GM21390 (cell line): ENCODE measurements at regions not wholly inside any gene's neighbourhood (a gene's known extent, or its start where the extent isn't known, plus 50 kb on each side); places are given as distances from the start of the nearest gene placed in this dataset.
"Not testable (repeated sequence)": the region's sequence is repeated elsewhere in the genome, so short reads cannot be mapped to it uniquely, and the experiment has no call there.

Source experiments
- ATAC-seq: cut with Tn5 transposase; IDR thresholded peaks from one replicate; pipeline ENCODE4 v1.9.1; 2021; ENCODE audit not compliant: unreplicated experiment

DNA sequence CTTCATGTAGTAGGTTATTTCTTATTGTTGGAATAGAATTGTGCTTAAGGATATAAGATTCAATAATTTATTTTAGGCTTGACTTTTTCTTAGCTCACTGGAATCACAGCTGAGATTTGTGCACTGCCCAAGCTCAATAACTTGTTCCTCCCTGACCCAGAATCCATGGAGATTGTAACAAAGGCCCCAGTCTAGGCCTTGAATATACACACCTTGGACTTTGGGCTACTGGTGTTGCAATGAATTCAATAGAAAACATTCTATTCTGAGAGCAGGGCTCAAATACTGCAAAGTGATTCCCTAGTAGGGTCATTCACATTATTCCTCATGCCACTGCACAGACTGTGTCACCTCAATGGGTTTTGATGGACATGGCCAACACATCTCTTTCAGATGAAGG, 352.4 kb downstream of the GALC start:
- ATAC-seq, result no peak

DNA sequence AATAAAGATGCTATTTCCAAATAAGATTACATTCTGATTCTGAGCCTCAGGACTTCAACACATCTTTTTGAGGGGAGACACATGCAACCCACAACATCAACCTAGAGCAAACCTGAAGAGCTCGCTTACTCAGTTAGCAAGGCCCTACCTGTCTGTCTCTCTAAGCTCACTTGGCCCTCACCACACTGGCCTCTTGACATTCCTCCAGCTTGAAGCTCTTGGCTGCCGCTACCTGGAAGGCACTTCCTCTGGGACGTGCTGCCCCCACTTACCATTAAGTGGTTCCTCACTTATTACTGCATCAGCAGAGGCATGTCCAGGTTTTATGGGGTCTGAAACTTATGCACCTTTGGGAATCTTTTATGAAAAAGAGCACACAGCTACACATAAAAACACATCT, 354.8 kb downstream of the GALC start:
- ATAC-seq, result no peak

DNA sequence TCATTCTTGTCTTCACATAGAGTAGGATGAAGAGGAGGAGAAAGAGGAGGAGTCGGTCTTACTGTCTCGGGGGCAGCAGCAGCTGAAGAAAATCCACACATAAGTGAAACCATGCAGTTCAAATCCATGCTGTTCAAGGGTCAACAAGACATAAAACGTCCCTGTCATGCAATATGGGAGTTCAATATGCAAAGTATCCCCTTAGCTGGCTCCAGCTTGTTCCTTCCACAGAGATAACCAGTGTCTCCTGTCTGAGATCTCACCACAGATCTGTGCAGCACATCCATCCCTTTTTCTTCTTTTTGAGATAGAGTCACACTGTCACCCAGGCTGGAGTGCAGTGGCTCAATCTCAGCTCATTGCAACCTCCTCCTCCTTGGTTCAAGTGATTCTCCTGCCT, 357.5 kb downstream of the GALC start:
- ATAC-seq, result no peak

DNA sequence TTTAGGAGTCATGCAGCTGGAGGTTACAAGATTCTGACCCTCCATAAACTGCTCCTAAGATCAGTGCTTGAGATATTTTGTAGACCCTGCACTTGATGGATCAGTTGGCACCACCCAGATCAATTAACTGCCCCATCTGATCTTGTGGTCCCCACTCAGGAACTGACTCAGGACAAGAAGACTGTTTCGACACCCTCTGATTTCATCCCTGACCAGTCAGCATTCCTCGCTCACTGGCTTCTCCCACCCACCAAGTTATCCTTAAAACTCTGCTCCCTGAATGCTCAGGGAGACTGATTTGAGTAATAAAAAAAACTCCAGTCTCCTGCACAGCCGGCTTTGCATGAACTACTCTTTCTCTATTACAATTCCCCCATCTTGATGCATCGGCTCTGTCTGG, 360.2 kb downstream of the GALC start:
- ATAC-seq, result no peak

DNA sequence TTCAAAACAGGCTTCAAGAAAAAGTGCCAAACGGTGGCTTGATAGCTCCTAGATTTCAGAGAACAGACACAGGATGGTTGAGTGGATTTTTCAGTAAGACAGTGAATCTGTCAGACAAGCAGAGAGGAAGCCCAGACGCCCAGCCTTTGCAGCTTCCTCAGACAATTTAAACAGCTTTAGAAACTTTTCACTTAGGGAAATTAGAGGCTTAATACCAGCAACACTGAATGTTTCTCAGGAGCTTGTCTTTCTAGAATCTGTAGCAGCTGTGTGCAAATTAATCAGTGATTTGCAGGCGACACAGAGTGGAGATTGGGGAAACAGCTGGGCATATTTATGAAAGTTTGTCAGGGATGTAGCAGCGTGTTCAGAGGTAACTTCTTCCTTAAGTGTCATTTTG, 362.1 kb downstream of the GALC start:
- ATAC-seq, result no peak

DNA sequence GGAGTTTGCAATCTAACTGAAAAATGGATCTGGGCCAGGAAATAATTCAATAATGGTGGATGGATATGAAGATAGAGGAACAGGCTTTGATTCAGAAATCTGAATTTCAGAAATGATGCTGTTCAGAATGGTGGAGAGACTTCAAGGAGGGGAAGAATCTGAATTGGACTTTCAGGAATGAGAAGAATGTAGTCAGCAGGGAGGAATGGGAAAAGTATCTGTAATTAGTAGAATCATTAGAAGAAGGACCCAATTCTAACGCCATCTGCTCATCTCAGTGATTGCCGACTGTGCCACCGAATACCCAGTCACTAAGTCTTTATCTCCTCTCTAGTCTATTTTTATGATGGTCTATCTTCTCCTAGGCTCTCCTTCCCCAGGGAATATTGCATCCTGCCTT, 363.2 kb downstream of the GALC start:
- ATAC-seq, result no peak

DNA sequence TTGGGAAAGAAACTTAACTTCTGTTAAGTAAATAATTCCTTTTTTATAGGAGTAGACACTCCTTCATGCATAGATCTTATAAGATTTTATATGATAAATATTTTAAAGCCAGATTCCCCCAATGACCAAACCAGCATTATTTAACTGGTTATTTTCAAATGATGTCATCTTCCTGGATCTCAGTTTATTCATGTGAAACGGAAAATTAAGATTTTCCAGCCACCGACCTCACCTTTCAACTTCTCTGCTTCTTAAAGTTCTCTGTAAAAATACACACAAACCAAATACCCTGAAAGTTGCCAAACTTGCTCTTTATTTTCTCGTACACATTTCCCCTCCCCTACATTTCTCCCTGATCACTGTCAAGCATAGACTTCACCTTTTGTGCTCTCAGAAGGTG, 364.2 kb downstream of the GALC start:
- ATAC-seq, result no peak

DNA sequence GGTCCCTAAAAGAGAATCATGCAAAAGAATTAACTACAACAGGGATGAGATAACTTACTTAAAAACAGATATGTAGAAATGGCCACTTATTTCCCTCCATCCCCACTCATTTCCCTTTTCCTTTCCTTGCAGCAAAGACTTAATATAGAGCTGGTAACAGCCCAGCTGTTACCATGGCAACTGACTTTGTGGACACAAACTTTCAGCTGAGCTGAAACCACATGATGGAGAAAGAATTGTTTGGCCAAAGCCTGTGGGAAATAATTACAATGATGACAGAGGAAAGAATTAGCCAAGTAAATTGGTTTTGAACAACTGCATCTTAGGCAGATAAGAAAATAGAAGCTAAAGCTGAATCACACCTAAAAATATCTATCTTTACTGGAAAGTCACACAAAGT, 364.9 kb downstream of the GALC start:
- no peak for ATAC-seq

DNA sequence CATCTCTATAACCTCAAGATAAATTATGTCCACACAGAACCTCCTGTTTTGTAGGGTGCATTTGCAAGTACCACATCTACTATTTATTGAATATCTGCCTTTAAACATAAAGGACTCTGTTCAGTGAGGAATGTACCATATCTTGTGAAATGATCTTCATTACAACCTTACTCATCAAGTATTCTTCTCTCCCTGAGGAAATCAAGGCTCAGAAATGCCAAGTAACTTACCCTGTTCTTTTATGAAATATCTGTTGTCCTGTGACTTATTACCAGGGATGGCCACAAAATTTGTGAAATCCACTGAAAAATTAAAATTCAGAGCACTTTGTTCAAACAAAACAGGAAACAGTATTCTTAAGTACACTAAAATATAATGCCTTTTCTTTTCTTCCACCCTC, 366.7 kb downstream of the GALC start:
- no peak for ATAC-seq

DNA sequence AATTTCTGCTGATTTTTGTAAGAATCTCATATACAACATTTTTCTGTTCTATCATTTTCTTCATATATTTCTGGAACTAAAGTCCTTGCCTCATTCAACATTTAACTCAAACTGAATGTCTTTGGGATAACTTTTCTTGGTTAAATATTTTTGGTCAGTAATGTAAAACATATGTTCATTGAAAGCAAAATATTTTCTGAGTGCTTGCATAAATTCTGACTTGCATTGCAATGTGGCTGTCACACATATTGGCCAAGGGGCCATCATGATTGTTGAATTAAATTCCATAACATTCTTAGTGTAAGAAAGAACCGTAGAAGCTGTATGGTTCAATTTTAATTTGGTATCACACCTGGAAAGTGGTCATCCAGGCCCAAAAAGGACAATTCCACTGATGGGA, 369.4 kb downstream of the GALC start:
- no peak for ATAC-seq

DNA sequence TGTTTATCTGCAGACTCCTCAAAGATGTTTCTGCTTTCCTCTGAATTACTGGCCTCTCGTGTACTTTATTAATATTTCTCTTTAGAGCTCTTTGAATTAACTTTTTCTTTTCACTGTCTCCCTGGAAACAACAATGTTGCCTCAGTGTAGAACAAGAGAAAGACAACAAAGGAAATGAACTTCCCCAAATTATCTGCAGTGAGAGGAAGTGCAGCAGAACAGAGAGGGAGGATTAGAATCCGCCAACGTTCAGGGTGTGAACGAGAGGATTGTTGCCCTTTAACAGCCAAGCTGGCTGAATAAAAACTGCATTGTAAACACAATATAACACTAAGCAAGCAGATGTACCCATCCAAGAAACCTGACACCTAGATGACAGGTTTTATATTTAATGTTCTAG, 375.9 kb downstream of the GALC start:
- ATAC-seq, result no peak

DNA sequence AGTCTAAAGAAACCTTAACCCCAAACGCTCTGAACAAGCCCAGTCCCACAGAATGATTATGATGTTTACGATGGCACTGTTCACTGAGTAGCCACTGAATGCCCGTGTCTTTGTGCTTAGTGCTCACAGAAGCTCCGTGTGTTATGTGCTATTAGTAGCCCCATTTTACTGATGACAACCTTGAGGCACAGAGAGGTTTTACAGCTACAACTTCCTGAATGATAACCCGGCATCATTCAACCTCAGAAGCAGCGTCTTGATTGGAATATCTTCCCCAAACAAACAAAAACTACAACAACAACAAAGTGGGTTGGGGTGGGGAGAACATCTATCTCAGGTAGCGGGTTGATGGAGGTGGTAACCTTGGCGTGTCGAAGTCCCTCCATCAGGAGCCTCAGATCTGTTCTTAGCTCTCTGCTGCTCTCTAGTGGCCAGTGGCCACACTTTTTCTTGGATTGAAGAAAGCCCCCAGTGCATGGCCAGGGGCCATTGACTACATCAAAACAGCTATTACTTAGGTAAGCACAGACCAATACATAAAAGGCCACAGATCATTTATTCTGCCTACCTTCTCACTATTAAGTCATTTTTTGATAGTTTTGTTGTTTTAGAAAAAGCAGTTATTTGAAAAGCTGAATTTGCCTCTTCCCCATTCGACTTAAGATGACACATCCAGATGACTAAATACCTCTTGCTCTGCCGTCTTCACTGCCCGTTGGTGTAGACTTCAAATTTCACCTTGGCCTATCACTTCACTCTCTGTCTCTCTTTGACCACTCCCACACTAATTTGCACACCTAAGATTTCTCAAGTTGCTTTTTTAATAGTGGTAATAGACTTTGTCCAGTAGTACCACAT, 376.9 kb downstream of the GALC start:
- peak; percentile 88 for ATAC-seq

DNA sequence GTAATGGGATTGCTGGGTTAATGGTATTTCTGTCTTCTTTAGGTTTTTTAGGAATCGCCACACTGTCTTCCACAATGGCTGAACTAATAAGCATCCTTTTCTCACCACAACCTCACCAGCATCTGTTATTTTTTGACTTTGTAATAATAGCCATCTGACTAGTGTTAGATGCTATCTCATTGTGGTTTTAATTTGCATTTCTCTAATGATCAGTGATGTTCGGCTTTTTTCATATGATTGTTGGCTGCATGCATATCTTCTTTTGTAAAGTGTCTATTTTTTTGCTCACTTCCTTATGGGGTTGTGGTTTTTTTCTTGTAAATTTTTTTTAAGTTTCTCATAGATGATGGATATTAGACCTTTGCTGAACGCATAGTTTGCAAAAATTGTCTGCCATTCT, 377.9 kb downstream of the GALC start:
- no peak for ATAC-seq

DNA sequence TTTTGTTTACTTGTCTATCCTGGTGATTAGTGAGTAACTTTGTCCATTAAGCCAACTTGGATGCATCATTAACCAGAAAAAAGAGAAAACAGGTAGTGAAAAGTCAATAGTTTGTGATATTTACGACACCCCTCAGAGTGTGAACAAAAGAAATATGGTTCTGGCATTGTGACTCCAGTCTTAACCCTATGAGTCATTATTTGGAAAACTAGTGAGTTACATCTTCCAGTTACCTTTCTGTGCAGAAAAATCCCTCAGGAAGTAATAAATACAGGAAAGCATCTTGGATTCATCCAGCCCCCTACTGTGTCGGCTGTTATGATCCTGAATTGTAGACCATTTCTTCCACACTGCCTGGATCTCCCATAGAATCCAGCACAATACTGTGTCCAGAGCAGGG, 379.1 kb downstream of the GALC start:
- no peak for ATAC-seq

DNA sequence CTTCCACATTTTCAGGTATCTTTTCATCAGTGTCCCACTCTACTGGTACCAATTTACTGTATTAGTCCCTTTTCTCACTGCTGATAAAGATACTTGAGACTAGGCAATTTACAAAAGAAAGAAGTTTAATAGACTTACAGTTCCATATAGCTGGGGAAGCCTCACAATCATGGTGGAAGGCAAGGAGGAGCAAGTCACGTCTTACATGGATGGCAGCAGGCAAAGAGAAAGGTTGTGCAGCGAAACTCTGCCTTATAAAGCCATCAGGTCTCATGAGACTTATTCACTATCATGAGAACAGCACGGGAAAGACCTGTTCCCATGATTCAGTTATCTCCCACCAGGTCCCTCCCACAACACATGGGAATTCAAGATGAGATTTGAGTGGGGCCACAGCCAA, 385.9 kb downstream of the GALC start:
- ATAC-seq, result not testable (repeated sequence)

DNA sequence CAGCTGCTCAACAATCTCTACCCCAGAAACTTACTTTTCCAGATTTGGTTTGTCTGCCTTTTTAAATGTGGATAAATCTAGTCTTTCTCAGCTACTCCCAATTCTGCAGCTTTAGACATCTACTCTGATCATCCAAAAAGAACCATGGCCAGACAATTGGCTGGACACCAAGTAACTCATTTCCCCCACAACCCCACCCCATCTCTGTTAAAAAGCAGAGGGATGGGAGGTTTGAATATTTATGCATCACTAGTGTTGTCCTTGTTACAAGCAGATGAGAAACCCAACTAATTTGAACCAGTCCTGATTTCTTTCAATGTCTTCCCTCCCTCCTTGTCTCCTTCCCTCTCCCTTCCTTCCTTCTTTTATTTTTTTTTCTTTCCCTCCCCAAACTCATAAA, 391.9 kb downstream of the GALC start:
- no peak for ATAC-seq

DNA sequence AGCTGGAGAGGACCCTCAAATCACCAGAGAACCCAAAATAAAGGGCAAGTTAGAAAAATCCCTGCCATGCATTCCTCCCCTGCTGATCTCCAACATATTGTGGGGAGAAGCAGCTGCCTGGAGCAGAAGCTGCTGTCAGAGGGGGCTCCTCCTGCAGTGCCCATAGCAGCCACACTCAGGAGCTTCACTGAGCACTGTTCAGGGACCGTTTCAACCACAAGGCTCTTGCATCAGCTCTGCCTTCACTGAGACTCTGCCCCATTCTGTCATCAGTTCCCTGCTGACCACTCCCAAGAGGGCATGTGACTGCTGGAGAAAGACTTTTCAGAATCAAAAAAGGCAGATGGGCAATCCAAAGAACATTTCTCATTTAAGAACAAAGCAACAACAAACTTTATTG, 392.7 kb downstream of the GALC start:
- no peak for ATAC-seq

DNA sequence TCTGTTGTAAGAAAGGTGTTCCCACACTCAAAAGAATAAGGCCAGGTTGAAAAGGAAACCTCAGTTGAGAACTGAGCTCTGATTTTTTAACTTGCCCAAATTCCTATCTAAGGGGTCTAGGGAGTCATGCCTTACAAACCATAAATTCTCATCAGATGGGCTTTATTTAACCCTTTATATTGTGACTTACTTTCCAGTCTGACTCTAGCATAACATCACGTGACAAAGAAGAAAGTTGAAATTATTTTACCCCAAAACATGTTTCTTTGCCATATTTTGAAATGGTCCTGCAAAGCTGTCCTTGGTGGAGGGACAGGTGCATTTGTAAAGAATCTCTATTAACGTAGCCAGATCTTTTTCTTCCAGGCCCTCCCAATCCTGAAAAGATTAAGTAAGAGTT, 411.7 kb downstream of the GALC start:
- no peak for ATAC-seq

DNA sequence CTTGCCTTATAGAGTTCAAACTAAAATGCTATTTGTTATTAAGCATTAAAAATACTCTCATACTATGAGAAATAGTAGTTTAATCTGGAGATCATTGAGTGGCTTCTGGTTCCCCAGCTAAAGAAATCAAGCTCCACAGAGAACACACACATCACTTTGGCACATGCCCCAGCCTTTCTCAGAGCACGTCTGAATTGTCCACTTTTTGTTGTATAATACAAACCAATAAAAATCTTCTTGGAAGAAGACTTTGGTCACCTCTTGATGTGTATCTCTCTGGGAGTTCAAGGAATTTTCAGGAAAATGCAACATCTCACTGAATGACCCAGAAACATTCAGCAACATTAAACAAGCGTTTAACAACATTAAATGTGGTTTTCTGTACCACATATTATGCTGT, 413.9 kb downstream of the GALC start:
- ATAC-seq, result no peak

DNA sequence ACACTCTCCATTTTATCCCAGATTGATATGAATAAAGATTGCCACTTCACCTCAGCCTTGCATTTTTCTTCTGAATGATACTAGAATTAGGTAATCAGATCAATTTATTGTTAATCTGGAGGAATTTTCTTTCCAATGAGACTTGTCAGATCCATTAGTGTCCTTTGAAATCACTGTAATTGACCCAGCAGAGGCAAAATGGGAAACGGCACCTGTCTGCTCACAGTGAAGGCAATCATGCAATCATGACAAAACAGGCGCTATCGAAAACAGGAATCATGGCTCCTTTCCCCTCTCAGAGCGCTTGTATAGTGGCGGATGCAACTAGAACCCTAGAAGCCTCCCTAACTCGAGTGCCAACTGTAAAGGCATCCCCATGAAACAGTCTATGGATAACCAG, 417.6 kb downstream of the GALC start:
- no peak for ATAC-seq

DNA sequence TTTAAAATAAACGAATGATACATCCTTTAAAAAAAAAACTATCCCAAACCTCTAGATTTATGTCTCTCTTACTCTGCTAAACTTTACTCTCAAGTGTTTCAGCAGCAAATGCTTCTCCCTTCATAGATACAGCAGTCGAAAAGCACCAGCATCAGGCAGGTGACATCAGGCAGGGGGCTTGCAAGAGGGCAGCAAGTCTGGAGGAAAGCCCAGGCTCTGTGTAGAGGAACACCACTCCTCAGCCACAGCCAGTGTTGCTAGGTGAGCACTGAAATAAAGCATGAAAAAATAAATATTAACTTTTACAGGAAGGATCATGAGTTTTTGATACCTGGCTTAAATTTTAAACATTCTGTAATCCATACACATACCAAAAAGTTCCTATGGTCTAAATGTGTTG, 419.4 kb downstream of the GALC start:
- no peak for ATAC-seq

DNA sequence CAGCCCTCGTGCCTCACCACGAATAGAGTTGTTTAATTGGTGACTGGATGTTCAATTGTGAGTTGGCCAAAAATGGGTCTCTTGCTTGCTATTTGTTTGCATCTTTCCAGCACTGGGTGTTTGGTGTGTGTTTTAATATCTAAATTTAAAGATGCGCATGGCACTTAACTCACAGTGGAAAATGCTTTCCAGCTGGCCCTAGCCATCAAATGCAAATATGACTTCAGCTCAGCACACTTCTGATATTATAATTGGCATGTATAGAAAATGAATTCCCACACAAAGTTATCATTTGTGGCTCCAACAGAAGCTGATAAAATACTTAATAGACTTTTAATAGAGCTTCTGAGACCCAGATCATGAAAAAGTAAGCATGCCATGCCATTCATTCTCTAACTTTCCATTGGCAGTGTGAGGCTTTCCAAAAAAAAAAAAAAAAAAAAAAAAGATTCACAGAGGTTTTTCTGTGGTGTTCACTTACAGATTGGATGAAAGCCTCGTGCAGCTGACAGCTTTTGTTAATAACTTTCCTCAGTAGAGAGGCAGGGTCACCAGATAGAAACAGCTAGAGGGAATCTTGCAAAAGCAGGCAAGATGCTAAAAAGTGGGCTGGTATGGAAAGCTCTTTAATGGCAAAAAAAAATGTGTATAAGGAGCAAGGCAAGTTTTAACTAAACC, 425.2 kb downstream of the GALC start:
- no peak for ATAC-seq

DNA sequence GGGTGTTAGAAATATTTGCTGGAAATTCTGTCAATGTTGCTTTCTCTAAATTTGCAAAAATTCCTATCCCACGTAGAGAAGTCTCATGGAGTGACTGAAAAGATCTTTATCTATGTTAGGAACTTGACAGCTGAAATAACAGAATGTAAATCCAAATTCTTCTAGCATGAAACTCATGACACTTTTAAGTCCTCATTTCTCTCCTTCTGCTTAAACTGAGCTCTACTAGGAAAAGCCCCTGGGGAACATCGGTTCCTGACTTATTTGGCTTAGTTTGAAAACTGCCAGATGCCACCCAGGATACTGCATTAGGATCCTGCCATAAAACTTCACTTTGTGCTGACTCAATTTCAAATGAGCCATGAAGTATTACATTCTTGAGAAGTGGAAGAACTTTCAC, 426.0 kb downstream of the GALC start:
- ATAC-seq, result no peak
